NOMO-1 treated with dmso at 0.1 percent for 144 hours (cell line): ENCODE measurements at regions not wholly inside any gene's neighbourhood (a gene's known extent, or its start where the extent isn't known, plus 50 kb on each side); places are given as distances from the start of the nearest gene placed in this dataset.

ENCODE experiments used
- DNase-seq: peaks from one replicate; lab custom pipeline; 2025; ENCODE audit not compliant: unreplicated experiment; lab: John Stamatoyannopoulos, UW

GRCh38 chr2:196353717-196354116, 182.3 kb upstream of the STK17B start:
- DNase-seq, result no peak

DNA sequence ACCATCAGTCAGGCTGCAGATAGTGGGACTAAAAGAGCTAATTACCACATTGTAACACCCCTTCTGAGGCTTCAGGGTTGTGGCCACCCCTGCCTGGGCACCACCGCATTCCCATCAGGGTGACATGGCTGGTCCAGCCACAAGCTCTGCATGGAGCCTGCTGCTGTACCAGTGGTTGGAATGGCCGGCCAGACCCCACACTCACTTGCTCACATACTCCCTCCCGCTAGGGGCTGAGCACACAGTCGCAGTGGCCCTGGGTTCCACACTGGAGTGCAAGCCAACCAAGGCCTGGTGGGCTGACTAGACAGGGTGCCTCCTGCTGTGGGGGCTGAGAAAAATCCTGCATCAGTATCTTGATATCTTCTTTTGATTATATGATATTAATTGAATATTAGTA, 182.8 kb upstream of the STK17B start:
- DNase-seq, result no peak

DNA sequence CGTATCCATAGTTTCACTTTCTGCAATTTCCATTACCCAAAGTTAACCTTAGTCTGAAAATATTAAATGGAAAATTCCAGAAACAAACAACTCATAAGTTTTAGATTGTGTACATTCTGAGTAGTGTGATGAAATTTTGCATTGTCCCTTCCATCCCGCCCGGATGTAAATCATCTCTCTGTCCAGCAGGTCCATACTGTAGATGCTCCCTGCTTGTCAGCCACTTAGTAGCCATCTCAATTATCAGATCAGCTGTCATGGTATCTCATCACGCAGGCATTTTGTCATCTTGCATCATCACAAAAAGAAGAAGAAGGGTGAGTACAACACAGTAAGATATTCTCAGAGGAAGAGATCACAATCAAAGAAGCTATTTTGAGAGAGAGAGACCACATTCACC, 185.0 kb upstream of the STK17B start:
- no peak for DNase-seq

DNA sequence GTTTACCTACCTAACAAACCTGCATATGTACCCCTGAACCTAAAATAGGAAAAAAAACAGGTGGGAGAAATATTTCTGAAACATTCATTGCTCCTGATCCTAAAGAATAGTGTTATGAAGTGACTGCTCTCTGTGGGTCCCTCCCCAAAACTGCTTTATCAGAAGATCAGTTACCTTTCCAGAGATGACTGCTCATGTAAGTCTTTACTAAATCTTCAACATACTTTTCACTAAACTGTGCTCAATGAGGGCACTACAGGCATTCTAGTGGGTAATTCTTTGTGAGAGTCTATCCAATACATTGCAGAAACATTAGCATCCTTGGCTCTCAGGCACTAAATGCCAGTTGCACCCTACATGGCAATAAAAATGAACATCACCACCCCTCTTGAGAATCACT, 189.3 kb upstream of the STK17B start:
- DNase-seq, result no peak

- no peak for DNase-seq
These were observed 190.4 kb upstream of the STK17B start for GRCh38 chr2:196361606-196362326.

GRCh38 chr2:196362973-196363549, 191.7 kb upstream of the STK17B start:
- DNase-seq, result no peak

- no peak for DNase-seq
These were observed 193.8 kb upstream of the STK17B start for GRCh38 chr2:196365145-196365544.

DNA sequence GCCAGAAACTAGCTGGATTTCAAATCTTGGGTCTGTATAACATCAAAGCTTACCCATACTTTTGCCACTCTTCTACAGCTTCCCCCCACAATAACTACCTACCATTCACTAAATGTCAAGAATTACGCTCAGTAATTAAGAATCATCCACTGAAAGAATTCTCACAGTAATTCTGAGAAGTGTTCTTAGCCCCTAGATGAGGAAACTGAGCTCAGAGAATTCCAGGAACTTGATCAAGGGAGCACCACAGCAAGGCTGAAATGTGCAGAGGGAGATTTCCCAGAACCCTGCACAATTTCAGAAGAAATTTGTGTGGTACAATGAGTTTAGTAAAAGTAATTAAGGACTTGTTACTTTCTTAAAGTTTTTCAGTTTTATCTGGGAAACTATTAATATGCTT, 194.5 kb upstream of the STK17B start:
- no peak for DNase-seq

GRCh38 chr2:196367633-196368032, 196.3 kb upstream of the STK17B start:
- DNase-seq, result no peak

DNA sequence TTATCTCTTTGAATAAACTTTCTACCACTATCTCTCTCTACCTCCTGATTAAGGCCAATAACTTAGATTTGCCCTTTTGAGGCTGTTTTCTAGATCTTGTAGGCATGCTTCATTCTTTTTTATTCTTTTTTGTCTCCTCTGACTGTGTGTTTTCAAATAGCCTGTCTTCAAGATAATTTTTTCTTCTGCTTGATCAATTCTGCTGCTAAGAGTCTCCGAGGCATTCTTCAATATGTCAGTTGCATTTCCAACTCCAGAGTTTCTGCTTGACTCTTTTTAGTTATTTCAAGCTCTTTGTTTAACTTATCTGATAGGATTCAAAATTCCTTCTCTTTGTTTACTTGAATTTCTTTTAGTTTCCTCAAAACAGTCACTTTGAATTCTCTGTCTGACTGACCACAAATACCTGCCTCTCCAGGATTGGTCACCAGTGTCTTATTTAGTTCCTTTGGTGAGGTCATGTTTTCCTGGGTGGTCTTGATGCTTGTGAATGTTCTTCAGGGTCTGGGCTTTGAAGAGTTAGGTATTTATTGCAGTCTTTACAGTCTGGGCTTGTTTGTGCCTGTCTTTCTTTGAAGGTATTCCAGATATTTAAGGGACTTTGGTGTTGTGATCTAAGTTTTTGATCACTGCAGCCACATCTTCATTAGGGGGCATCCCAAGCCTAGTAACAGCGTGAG, 197.3 kb upstream of the STK17B start:
- no peak for DNase-seq

DNA sequence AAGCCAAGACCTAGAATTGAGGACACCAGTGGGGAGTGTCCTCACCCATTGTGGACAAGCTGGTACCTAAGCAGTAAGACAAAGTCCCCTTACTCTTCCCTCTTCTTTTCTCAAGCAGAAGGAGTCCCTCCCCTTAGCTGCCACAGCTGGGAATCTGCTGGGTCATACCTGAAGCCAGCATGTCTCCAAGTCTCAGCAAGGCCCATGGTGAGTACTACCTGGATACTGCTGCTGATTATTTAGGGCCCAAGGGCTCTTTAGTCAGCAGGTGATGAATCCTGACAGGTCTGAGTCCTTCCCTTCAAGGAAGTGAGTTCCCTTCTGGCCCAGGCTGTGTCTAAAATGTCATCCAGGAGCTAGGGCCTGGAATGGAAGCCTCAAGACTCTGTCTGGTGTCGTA, 198.6 kb upstream of the STK17B start:
- DNase-seq, result no peak

DNA sequence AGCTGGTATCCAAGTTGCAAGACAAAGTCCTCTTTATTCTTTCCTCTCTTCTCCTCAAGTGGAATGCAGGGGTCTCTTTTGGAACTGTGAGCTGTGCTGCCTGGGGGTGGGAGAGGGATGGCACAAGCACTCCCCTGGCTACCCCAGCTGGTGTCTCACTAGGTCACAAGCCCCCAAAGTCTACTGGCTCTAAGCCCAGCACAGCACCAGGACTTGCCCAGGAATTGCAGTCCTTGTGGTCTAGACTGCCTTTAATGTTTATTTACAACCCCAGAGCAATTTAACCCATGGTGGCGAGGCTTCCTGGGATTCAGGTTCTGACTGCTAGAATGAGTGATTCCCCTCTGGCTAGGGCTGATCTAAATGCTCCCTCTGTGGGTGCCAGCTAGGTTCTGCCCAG, 199.0 kb upstream of the STK17B start:
- no peak for DNase-seq

DNA sequence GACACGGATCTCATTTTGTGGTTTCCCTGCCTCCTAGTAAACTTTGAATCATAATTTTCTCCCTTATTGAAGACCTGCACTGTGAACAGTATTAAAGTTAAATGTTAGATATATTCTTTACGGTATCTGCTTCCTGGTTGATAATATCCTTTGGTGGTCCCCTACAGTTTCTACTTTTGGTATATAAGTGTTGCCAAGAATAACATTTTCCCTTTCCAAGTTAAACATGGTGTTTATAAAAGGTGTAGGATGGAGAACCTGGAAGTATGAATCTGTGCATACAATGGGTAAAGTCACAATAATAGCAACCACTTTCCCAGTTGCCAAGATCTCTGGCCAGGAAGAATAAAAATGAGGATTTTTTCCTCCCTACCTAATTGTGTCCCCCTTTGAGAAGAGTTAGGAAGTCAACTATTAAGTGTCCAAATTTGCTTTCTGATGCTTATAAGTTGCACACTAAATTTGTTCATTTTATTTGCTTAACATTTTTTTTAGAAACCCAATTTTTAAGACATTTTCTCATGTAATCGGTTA, 201.0 kb upstream of the STK17B start:
- DNase-seq, result no peak

DNA sequence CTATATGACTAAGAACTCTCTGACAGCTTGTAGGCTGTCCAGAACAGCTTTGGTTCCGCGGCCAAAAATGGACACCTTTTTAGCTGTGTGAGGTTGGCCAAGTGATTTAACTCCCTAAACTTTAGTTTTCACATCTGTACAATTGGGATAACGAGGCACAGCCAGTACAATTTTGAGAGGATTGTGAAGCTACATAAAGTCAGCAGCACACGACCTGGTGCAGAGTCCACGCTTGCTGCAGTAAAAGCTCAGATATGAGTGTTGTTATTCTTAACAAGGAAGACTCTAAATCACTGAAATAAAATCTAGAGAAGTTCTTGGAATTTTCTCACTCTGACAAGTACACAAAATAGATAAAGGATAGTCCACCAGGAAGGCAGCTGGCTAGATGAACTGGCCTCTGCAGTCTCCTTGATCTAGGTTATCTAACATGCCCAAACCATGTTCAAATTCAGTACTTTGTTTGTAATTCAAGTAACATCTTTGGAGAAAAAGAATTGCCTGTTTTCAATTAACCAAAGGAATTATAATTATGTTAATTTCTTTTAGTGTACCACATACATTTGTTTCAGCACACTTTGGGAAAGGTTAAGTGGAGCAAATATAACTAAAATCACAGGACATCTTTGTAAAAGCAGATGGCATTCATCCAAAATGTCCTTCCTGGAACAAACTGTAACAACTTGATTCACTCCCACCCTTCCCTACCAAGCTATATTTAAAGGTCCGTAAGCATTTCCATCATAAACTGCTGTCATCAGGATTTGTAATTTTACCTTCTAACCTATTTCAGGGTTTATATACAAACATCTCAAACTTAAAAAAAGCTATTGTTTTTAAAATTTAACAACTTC, 201.7 kb upstream of the STK17B start:
- no peak for DNase-seq

DNA sequence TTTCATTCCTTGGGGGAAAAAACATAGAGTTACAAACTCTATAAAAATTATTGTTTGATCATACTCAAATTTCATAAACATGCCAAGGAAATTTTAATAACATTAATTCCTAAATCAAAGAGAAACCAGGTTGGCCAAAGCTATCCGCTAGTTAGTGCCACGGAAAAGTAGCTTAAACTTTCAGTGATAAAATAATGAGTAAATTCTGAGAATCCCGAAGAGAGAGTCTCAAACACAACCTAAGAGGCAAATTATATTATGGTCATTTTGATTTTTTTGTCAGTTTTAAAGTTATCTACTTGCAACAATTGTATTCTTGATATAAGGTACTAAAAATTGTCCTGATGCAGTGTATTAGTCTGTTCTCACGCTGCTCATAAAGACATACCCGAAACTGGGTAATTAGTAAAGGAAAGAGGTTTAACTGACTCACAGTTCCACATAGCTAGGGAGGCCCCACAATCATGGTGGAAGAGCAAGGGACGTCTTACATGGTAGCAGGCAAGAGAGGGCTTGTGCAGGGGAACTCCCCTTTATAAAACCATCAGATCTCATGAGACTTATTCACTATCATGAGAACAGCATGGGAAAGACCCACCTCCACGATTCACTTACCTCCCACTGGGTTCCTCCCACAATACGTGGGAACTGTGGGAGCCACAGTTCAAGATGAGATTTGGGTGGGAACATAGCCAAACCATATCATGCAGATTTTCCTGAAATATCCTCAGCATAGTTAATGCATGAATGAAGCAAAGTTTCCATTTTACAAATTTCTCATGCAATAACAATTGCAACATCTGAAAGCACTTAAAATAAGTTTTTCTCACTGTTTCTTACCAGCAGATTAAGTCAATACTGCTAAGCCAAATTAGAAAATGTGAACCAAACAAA, 205.9 kb upstream of the STK17B start:
- no peak for DNase-seq

DNA sequence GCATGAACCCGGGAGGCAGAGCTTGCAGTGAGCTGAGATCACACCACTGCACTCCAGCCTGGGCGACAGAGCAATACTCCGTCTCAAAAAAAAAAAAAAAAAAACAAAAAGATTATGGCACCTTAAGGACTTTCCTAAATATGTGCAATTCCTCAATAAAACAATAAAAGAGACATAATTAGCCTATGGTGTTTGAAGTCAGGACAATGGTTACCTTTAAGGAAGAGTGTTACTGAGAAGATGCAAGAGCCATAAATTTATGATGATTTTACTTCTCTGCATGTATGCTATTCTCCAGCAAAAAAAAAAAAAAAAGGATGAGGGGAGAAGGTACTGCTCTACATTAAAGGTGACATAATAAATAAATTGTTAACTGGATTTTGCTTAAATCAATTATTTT, 208.2 kb upstream of the STK17B start:
- DNase-seq, result no peak

GRCh38 chr2:196380098-196380497, 208.7 kb upstream of the STK17B start:
- no peak for DNase-seq

GRCh38 chr2:196380575-196380974, 209.2 kb upstream of the STK17B start:
- DNase-seq, result no peak

- DNase-seq, result no peak
These were observed 210.1 kb upstream of the STK17B start for GRCh38 chr2:196381464-196381863.

DNA sequence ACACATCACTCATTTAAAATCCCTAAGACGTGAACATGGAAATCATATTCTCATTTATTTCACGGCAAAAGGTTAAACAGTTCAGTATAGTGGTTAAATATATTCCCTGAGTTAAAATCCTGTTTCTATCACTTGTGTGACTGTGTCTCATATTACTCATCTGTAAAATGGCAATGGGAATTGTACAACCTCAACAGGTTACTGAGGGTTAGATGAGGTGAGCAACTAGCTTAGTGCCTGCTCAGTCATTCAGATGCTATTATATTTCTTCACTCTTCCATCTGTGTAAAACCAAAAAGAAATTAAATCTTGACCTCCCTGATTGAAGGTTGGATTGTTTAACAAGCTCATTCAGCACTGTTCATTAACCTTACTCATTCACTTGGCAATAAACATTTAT, 212.4 kb upstream of the STK17B start:
- no peak for DNase-seq
